Fibroblast of the aortic adventitia (primary cell): ENCODE measurements at regions not wholly inside any gene's neighbourhood (a gene's known extent, or its start where the extent isn't known, plus 50 kb on each side); places are given as distances from the start of the nearest gene placed in this dataset.
A peak's percentile ranks its signal among the peaks of the same experiment; 100 is the strongest.

Source experiments
- DNase-seq: peaks from one replicate; pipeline ENCODE4 v3.0.0-alpha.2; 2010; ENCODE audit warnings: low read depth
- H3K4me3 ChIP-seq: 2 replicates; pipeline ENCODE4 v1.5.1; 2011; ENCODE audit warnings: low read depth, mild to moderate bottlenecking, control low read depth, low read length, moderate library complexity
- TF ChIP-seq, protein P1 (sequence below): IDR thresholded peaks from 2 replicates; pipeline ENCODE4 v1.5.1; 2011; ENCODE audit warnings: mild to moderate bottlenecking, low read length, control low read depth, inconsistent platforms; ENCODE audit not compliant: insufficient read depth

DNA sequence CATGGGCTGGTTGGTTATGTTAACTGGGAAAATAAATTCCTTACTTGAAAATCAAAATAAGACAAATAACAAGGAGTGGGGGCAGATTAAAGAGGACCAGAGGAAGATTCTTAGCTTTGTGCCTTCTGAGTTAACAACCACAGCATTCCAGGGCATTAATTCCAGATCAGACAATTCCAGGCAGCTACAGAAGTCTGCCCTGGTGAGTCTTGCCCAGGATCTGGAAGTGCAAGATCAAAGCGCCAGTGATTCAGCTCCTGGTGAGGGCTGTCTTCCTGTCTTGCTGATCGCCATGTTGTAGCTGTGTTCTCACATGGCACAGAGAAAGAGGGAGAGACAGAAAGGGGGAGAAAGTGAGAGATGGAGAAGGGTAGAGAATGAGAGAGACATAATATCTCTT, 65.6 kb downstream of the ANXA2R start:
- TF ChIP-seq, protein P1, sequence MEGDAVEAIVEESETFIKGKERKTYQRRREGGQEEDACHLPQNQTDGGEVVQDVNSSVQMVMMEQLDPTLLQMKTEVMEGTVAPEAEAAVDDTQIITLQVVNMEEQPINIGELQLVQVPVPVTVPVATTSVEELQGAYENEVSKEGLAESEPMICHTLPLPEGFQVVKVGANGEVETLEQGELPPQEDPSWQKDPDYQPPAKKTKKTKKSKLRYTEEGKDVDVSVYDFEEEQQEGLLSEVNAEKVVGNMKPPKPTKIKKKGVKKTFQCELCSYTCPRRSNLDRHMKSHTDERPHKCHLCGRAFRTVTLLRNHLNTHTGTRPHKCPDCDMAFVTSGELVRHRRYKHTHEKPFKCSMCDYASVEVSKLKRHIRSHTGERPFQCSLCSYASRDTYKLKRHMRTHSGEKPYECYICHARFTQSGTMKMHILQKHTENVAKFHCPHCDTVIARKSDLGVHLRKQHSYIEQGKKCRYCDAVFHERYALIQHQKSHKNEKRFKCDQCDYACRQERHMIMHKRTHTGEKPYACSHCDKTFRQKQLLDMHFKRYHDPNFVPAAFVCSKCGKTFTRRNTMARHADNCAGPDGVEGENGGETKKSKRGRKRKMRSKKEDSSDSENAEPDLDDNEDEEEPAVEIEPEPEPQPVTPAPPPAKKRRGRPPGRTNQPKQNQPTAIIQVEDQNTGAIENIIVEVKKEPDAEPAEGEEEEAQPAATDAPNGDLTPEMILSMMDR, result no peak
- H3K4me3 ChIP-seq, result no peak overlapping the region
- no peak for DNase-seq

DNA sequence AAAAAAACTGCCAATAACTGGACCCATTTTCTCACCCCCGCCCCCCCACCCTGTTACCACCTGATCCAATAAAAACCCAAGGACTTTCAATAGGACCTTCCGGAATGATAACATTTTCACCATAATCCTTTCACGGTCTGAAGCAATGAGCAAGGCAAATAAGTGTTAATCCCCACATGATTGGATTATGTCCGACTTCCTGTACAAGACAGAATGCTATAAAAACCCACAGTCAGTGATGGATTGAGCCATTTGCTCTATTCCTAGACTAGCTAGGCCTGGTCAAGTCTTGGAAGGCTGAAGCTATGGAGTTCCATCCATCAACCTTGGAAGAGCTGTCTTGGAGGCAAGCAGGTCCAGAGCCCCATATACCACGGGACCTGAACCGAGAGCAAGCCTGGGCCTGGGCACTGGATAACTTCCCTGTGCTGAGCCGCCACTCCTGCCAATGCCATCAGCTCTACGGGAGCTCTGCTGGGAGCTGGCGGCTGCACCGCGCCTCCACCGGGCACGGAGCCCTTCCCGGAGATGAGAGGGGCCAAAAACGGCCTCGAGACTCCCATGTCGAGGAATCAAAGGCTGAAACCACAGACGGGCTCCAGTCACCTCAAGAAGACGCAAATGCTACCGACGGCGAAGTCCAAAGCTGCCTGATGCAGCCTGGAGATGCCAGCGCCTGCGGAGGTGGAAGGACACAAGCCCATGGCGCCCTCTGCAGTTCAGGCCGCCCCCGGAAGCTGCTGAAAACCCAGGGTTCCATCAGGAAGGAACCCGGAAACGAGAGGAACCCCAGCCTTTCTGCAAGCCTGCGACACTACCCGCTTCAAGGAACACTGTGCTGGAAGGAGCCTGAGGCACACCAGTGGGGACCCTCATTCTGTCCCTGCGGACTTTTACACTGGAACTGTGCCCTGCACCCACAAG, 69.2 kb downstream of the ANXA2R start:
- H3K4me3 ChIP-seq, result no peak overlapping the region

DNA sequence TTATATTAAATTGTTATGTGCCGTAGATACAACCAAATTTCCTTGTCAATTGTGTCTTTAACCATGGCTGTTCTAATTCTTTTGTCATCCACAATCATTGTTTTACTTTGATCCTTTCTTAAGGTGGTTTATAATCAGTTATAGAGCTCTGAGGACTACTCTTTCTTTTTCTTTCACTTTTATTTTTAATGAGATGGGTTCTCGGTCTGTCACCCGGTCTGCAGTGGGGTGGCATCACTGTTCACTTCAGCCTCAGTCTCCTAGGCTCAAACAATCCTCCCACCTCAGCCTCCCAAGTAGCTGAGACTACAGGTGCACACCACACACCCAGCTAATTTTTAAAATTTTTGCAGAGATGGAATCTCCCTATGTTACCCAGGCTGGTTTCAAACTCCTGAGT, 74.2 kb downstream of the ANXA2R start:
- TF ChIP-seq, protein P1, result no peak
- no peak for DNase-seq
- H3K4me3 ChIP-seq, result no peak overlapping the region

More for the DNA sequence above, 69.2 kb downstream of the ANXA2R start:
- DNase-seq, result no peak
- TF ChIP-seq, protein P1, result peak; percentile 5

DNA sequence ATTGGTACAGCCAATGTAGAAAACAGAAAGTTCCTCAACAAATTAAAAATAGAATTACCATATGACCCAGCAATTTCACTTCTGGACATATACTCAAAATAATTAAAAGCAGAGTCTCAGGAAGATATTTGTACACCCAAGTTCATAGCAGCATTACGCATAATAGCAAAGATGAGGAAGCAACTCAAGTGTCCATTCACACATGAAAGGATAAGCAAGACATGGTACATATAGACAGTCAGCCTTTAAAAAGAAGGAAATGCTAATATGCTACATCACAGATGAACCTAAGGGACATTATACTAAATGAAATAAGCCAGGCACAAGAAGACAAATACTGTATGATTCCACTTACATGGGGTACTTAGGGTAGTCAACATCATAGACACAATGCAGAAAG, 76.7 kb downstream of the ANXA2R start:
- TF ChIP-seq, protein P1, result no peak
- no peak overlapping the region for H3K4me3 ChIP-seq
- no peak for DNase-seq

DNA sequence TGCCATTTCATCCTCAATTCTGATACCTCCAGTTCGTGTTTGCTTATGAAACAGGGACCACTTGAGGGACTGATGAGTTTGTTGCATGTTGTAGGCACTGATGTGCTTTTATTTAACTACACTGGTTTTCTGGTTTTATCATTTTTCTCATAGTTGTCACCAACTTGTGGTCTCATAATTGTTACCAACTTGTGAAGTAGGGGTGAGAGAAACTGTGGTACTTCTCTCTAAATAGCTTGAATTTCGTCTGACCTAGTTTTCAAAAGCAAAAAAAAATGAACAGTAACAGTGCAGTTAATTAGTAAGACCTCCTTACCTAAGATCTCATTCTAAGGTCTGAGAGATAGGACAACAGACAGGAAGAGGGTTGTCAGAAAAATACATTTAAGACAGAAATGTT, 78.0 kb downstream of the ANXA2R start:
- TF ChIP-seq, protein P1, result no peak
- DNase-seq, result no peak
- no peak overlapping the region for H3K4me3 ChIP-seq

DNA sequence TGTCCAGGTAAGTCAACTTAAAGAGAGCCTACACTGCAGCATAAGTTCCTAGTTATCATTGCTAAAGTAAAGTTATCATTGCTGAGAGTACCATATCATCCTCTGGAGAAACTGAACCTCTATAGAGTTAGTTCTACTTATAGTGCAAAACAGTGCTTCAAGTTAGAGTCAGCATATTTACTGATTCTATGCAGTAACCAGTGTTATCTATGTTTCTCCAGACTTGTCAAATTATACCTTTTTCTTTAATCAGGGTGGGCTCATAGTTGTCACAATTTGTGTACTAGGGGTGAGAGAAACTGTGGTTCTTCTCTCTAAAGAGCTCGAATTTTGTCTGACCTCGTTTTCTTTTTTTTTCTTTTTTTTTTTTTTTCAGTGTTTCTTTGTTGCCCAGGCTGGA, 79.6 kb downstream of the ANXA2R start:
- TF ChIP-seq, protein P1, result no peak
- DNase-seq, result no peak
- no peak overlapping the region for H3K4me3 ChIP-seq
